Breast epithelium (tissue), 3 donors: ENCODE measurements at regions not wholly inside any gene's neighbourhood (a gene's known extent, or its start where the extent isn't known, plus 50 kb on each side); places are given as distances from the start of the nearest gene placed in this dataset.

Source experiments
- POLR2A ChIP-seq: fragments of 450-650 bp; IDR thresholded peaks from one replicate; pipeline ENCODE4 v1.6.1; 2016; ENCODE audit warnings: antibody characterized with exemption, mild to moderate bottlenecking, moderate library complexity
- TF ChIP-seq, protein P1 (sequence below), 3 donors: fragments of 450-650 bp; IDR thresholded peaks; one replicate each; pipeline ENCODE4 v1.5.1; 2016 to 2017; ENCODE audit warnings: antibody characterized with exemption in 3 of 3, mild to moderate bottlenecking in 3 of 3, moderate library complexity in 3 of 3

DNA sequence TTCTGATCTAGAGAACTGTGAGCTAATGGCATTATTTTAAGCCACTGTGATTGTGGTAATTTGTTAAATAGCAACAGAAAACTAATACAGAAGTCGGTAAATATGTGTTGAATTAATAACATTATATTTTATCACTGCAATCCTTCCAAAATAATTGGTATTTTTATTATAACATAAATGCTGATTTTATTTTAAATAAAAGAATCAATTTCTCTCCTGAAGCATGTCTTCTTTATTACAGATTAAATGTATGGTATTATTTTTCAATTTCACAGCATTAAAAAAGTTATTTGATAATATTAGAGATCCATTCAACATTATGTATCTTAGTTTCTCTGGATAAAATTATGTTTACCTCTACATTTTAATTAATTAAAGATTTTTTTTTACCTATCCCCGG lies 165.5 kb upstream of the EDIL3 start:
- TF ChIP-seq, protein P1, sequence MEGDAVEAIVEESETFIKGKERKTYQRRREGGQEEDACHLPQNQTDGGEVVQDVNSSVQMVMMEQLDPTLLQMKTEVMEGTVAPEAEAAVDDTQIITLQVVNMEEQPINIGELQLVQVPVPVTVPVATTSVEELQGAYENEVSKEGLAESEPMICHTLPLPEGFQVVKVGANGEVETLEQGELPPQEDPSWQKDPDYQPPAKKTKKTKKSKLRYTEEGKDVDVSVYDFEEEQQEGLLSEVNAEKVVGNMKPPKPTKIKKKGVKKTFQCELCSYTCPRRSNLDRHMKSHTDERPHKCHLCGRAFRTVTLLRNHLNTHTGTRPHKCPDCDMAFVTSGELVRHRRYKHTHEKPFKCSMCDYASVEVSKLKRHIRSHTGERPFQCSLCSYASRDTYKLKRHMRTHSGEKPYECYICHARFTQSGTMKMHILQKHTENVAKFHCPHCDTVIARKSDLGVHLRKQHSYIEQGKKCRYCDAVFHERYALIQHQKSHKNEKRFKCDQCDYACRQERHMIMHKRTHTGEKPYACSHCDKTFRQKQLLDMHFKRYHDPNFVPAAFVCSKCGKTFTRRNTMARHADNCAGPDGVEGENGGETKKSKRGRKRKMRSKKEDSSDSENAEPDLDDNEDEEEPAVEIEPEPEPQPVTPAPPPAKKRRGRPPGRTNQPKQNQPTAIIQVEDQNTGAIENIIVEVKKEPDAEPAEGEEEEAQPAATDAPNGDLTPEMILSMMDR (IDR thresholded peaks at IDR 0.05): no peak
- TF ChIP-seq POLR2A: no peak
